GM18505 (cell line): ENCODE measurements at regions not wholly inside any gene's neighbourhood (a gene's known extent, or its start where the extent isn't known, plus 50 kb on each side); places are given as distances from the start of the nearest gene placed in this dataset.

Source experiments
- ATAC-seq: cut with Tn5 transposase; IDR thresholded peaks from one replicate; pipeline ENCODE4 v1.9.1; 2021; ENCODE audit not compliant: unreplicated experiment
- POLR2A ChIP-seq: IDR thresholded peaks from 4 replicates; pipeline ENCODE4 v1.6.1; 2011; ENCODE audit warnings: borderline replicate concordance; ENCODE audit not compliant: insufficient read depth, insufficient read length; ENCODE audit errors: extremely low read depth

DNA sequence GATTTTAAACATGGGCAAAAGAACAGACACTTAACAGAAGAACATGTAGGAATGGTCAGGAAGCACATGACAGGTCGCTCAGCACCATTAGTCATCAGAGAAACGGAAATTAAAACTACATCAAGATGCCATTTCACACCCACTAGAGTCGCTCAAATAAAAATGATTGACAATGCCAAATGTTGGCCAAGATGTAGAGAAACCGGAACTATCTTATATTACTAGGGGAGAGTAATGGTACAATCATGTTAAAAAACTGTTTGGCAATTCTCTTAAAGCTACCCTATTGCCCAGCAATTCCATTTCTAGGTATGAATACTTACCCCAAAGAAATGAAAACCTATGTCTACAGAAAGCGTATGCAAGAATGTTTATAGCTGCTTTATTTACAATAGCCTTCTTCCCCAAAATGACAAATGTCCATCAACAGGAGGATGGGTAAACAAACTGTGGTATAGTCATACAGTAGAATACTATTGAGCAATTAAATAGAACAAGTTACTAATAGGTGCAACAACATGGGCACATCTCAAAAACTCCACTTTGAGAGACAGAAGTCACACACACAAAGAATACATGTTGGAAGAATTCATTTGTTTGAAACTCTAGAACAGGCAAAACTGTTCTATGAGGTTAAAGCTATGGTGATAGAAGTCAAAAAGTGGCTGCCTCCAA, 92.8 kb downstream of the ETS2 start:
- no peak for ATAC-seq
- TF ChIP-seq POLR2A = no peak

DNA sequence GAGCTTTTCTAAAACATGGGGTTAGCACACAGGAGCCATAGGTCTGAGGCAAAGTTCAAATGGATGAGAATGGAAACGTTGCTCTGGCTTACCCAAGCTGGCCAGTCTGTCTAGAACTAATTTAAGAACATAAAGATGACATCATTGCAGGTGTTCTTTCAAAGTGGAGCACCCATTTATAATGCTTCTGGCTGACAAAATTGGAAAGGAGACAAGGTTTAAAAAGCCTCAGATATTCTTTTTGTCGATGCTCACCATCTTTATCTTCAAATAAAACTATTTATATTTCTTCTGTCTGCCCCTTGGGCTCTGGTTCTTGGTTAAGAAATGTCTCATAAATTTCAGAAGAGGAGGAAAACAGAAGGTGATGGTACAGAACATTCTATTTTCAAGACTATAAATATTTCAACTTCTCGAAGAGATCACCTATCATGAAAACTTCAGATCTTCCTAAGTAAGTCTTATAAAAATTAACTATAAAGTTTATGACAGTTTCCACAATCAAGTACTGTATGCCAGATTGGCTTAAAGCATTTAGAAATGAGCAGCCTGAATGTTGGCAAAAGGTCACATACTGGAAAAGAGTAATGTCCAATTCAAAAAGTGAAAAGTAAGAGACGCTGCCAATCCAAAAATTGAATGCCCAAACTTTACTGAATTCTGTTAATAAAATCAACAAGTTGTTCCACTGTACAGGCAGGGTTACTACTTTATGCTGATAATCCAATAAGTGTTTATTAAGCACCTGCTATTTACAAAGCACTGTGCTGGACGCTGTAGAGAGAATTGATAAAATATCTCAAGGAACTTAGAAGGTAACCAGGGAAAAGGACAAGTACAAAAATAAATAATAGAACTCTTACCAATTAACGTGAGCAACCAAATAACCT, 92.0 kb downstream of the ETS2 start:
- no peak for ATAC-seq
- no peak for TF ChIP-seq POLR2A

DNA sequence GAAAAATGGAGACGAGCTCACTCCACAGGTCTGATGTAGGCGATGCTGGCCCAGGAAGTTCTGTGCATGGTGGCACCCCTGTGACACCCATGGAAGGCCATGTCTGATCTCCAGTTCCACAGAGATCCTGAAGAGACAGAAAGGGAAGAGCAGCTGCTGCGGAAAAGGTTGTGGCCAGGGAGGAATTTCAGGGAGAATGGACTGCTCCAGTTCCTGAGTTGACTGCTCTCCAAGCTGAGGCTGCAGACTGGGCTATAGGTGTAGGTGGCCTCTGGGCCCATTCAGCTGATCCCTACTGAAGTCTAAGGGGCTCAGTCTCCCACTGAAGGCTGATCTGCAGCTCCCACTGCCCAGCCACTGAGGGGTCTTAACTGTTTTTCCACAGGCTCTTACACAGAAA, 89.2 kb downstream of the ETS2 start:
- no peak for TF ChIP-seq POLR2A
- ATAC-seq = no peak

DNA sequence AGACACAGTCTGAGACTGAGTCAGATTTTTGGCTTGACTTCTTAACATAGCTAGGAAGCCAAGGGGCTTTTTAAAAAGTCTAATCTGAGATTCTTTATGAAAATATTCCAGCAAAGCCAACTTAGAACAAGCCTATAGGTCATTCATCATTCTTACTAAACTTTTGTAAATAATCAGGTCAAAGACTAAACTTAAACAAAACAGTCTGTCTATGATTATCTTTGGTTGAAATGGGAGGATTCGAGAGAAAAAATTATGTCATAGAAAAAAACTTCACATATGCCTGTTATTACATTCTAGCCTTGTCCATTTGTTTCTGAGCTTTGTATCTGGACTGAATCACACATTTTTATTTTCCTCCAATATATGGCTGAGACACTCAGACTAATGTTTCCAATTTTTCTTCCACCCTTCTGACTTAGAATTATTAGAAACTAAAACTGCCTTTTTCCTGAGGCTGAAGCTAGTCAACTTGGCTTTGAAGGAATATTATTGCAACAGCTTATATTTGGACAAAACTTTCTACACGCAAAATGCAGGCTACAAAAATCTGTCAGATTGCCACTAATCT, 83.3 kb downstream of the ETS2 start:
- TF ChIP-seq POLR2A = no peak
- no peak for ATAC-seq

DNA sequence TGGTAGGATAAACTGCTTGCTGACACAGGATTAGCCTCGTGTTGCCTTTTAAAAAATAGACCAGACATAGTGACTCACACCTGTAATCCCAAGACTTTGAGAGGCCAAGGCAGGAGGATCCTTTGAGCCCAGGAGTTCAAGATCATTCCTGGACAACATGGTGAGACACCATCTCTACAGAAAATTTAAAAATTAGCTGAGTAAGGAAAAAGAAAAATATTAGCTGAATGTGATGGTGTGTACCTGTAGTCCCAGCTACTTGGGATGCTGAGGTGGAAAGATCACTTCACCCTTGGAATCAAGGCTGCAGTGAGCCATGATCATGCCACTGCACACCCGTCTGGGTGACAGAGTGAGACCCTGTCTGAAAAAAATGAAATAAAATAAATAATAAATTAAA, 82.0 kb downstream of the ETS2 start:
- no peak for ATAC-seq
- TF ChIP-seq POLR2A = no peak

DNA sequence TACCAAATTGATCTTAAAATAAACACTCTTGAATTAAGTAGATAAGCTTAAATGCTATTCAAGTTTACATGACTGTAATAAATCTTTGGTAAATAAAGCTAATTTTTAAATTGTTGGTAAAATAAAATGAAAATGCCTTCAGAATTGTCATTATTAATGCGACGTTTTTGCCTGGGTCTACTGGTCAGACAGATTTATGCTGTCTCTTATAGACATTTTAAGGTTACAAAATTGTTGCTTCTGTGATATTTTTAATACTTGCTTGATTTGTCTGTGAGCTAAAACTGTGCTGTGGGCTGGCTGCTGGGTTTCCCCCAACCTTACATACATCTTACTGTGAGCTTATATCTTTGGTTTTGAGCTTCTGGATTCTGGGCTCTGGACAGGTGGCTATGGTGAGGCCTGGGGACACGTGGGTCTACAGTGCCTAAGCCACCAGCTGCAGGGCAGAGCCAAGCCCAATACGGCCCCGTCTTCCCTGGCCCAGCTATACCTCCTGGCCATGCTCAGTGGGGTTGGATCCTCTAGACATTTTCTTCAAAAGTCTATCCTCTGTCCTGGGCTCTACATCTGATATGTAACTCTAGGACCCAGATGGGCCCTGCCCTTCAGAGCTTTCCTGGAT, 81.4 kb downstream of the ETS2 start:
- no peak for ATAC-seq
- TF ChIP-seq POLR2A = no peak

DNA sequence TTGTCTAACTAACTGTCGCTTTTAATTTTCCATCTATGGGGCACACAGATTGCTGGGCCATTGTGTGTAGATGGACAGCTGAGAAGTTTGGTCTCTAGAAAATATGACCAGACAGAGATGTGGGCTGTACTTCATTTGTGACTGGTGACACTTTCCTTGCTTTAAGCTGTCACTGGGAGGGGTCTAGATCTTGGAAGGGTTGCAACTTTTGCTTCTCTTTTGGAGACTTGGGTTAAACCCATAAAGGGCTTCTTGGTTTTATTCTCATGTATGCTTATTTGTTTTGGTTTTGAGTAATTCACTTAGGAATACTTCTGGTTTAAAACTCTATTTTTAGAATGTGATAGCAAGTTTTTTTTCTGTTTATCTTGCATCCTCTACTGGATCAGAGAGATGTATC, 80.2 kb downstream of the ETS2 start:
- ATAC-seq = no peak
- no peak for TF ChIP-seq POLR2A

DNA sequence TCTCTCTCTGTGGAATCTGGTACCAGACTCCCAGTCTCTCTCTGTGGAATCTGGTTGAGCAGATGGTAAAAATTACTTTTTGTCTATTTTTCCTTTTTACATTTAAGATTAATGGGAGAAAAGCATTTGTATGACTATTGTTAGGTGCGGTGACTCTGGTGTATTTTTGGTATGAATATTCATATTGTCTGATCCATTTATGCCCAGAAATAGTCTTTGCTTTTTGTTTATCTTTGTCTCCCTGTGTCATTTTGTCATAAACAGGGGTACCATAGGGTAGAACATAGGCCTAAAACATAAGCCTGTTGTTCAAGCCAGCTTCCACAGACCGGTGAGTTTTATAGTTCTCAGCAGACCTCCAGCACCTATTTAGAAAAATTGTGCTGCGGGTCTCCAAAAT, 78.7 kb downstream of the ETS2 start:
- no peak for ATAC-seq
- no peak for TF ChIP-seq POLR2A

DNA sequence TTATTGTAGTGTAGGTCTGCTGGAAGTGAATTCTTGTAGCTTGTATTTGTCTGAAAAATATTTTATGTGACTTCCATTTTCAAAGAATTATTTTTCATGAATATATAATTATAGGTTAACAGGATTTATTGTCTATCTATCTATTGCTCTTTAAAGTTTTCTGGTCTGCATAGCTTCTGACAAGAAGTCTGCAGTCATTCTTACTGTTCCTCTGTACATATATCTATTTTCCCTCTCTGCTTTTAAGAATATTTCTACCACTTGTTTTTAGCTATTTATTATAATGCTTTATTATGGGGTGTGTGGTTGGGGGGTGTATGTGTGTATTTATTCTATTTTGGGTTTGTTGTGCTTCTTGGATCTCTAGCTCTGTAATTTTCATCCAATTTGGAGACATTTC, 77.4 kb downstream of the ETS2 start:
- TF ChIP-seq POLR2A = no peak
- no peak for ATAC-seq

DNA sequence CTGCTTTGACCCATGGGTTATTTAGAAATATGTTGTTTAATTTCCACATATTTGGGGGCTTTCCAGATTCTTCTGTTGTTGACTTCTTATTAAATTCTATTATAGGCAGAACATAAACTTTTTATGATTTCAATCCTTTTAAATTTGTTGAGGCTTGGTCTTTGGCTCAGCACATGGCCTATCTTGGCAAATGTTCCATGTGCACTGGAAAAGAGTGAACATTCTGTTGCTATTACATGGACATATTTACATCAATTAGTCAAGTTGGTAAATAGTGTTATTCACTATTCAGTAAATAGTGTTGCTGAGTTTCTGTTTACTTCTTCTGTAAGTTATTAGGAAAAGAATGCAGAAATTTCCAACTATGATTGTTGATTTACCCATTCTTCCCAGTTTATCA, 75.4 kb downstream of the ETS2 start:
- no peak for ATAC-seq
- no peak for TF ChIP-seq POLR2A

DNA sequence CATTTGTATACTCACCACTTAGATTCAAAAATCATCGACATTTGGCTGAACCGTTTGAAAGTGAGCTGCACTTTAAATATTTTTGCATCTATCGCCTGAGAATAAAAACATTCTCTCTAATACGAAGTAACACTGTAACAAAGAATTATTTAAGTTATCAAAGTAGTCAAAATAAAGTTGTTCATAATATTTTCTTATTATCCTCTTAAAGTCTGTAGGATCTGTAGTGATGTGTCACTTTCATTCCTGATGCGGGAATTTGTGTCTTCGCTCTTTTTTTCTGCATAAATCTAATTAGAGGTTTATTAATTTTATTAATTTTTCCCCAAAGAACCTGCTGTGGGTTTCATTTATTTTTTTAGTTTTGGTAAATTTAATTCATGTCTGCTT, 74.8 kb downstream of the ETS2 start:
- no peak for ATAC-seq

DNA sequence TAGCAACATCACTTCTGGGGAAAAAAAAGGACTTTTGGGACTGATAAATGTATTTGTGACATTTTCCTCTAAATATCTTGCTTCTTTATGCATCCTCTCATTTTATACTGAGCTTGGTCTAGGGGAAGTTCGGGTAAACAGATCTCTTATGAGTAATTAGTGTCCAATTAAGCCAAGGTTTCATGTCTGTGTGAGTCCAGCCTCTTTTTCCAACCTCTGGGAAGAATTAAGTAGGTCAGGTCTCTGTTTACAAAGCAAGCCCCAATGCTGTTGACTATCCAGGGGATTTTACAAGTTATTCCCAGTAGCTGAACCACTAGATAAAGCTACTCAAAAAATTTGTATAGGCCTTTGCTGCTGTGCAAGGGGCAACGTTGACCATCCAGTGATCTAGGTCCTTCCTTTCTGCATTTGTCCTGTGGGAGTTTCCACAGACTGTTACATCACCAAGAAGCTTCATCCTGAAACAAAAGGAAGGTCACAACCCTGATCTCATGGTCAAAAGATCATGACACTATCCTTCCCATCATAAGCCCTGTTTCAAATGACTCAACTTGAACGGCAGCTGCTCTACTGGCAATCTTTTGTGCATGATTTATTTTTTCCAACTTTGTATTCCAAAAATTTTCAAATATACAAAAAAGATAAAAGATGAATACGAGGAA, 74.3 kb downstream of the ETS2 start:
- TF ChIP-seq POLR2A = no peak
- ATAC-seq = no peak

More for the DNA sequence above, 74.8 kb downstream of the ETS2 start:
- no peak for TF ChIP-seq POLR2A
